Embryonic facial prominence (tissue), 1 donor: ENCODE measurements at regions not wholly inside any gene's neighbourhood (a gene's known extent, or its start where the extent isn't known, plus 50 kb on each side); places are given as distances from the start of the nearest gene placed in this dataset.

Experiments
- DNase-seq: peaks from one replicate; pipeline ENCODE4 v3.0.0-alpha.2; 2016; ENCODE audit errors: extremely low spot score

GRCh38 chr17:72056155-72056554 lies 64.7 kb upstream of the SOX9 start:
- DNase-seq, result no peak

- no peak for DNase-seq
Measured at GRCh38 chr17:72056727-72057290, 64.0 kb upstream of the SOX9 start.

DNA sequence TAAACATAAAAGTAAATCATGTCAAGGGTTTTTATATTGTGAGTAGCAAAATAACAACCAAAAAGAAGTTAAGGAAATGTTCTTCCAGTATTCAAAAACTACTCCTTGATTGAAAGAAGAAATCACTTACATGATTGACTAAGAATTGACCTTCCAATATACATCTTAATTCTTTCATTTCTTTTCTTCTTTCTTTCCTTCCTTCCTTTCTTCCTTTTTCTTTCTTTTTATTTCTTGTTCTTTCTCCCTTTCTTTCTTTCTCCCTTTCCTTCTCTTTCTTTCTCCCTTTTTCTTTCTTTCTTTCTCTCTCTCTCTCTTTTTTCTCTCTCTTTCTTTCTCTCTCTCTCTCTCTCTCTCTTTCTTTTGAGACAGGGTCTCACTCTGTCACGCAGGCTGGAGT lies 60.7 kb upstream of the SOX9 start:
- DNase-seq, result no peak

GRCh38 chr17:72063262-72063661 lies 57.6 kb upstream of the SOX9 start:
- no peak for DNase-seq

DNA sequence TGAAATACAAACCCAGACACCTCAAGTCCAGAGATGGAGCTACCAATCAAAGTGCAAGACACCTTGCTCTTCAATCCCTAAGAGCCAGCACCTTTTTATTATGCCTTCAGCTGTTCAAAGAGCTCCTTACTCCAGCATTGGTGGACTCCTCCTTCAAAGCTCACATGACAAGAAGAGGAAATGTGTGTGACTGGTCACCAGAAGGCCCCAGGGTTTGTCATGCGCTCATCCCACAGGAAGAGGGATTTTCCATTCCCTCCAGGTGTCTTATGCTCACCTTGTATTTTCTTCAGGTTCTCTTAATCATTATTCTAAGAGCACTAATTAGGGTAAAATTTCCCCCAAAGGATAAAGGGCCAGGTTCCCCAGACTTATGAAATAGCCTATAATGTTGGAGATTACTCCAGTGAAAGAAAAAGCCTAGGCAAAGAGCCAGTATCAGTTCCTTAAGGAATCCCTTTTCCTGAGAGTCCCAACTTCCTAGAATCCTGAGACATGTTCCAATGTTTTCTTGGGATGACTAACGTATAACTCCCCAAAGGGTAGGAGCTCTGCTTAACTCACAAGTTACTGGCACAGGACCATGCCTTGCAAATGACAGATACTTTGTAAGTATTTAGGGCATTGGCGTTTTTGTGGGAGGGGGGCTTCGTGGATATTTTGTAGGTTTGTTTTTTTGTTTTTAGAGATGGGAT lies 56.9 kb upstream of the SOX9 start:
- DNase-seq, result no peak

DNA sequence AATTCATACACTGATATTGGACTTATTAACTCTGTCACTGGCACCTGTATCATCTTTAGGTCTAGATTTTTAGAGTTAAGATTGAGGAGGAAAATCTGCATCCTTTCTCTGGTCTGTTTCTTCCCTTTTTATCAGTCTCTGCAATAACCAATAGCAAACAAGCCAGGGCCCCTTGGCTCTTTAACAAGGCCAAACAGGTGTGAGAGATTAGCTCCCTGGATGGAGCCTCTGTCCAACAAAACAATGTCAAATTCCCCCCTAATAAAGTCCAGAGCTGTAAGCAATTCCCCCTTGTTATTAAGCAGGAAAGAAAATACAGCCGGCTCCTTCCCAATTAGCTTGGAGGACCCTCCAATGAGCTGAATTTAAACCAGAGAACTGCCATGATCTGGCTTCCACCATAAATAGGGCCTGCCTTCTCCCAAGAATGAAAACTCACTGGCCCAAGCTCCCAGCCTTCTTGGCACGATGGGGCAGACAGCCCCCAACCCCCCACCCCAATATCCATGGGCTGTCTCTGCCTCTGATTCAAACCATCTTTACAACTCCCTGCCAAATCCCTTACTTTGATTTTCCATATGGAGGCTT lies 56.1 kb upstream of the SOX9 start:
- DNase-seq, result no peak

- no peak for DNase-seq
Measured at GRCh38 chr17:72065556-72065955, 55.3 kb upstream of the SOX9 start.

DNA sequence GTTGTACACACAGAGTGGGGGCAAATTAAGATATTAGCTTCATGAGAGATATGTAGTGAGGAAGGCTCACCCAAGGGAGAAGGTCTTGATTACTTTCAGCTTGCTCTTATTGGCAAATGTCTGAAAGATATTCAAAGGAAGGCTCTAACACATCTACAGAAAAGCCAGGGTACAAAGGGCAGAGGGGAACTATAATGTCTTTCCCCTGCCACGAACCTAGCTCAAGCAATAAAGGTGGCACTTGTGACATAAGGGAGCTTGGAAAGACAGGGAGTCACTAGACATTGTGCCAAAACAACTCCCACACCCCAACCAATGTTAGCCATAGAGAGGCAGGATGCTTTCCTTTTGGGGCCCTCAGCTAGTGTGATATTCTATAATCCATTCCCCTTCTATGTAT lies 52.2 kb upstream of the SOX9 start:
- DNase-seq, result no peak

DNA sequence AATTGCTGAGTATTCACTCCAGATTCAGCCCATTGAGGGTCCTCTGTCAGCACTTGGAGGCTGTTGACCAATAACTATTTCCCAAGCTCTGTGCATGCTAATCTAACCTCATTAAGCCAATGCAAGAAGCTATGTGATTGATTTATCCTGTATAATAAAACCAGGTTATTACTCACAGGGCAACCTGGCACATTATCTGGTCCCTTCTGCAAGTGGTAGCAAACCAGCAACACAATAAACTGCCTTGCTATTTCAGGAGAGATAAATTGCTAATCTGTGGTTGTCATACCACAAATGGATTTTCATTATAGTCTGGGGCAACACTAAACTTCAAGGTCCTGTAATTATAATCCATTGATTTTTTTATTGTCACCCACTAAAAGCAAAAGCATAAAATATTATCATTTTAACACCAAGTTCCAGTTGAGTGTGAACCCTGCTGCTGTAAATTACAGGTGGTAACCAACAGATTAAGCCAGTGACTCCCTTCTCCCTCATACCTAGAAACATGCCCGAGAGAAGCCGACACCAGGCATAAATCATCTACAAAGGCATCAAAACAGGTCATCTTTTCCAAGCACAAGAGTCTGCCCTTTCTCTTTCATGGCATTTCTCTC lies 51.1 kb upstream of the SOX9 start:
- DNase-seq, result no peak
